K562 (cell line): ENCODE measurements at regions not wholly inside any gene's neighbourhood (a gene's known extent, or its start where the extent isn't known, plus 50 kb on each side); places are given as distances from the start of the nearest gene placed in this dataset.

ENCODE experiments used
- ATF3 ChIP-seq, 2 experiments: fragments of 450-650 bp in 1 of 2; sonication (generic) in 1 of 2; formaldehyde crosslinking in 1 of 2; IDR thresholded peaks in 1 of 2; conservative IDR thresholded peaks in 1 of 2; 2 replicates each; pipeline versions ENCODE4 v1.6.1 to v1.8.1; 2016 to 2023; ENCODE audit warnings: mild to moderate bottlenecking in 2 of 2, moderate library complexity in 2 of 2, inconsistent platforms in 1 of 2, missing genetic modification reagents in 1 of 2
- REST ChIP-seq, 2 experiments: fragments of 450-650 bp; formaldehyde crosslinking in 1 of 2; IDR thresholded peaks; 2 replicates each; pipeline versions ENCODE4 v1.4.0 to v1.6.1; 2014 to 2020; ENCODE audit warnings: mild to moderate bottlenecking in 2 of 2, borderline replicate concordance in 1 of 2, low read depth in 1 of 2
- RFX1 ChIP-seq: fragments of 450-650 bp; IDR thresholded peaks from 2 replicates; pipeline ENCODE4 v1.6.1; 2016; ENCODE audit warnings: mild to moderate bottlenecking, moderate library complexity
- TF ChIP-seq, protein P1 (sequence below): fragments of 450-650 bp; IDR thresholded peaks from 2 replicates; pipeline ENCODE4 v1.6.1; 2018; ENCODE audit not compliant: partially characterized antibody
- TF ChIP-seq, protein P2 (sequence below): fragments of 200-800 bp; sonication (Bioruptor generic); IDR thresholded peaks from 2 replicates; pipeline ENCODE4 v1.6.1; 2016; ENCODE audit warnings: missing genetic modification characterization, missing compliant biosample characterization

GRCh38 chr1:229024528-229025130, 246.3 kb upstream of the RAB4A start (continued):
- TF ChIP-seq REST (IDR thresholded peaks at IDR 0.05; ENCODE audit: borderline replicate concordance): peak; percentile 22; the same call in 1 of the 2 replicates
- no peak for TF ChIP-seq REST (CRISPR knock-in tag; IDR thresholded peaks at IDR 0.05; ENCODE audit: low read depth)
- TF ChIP-seq, protein P1, sequence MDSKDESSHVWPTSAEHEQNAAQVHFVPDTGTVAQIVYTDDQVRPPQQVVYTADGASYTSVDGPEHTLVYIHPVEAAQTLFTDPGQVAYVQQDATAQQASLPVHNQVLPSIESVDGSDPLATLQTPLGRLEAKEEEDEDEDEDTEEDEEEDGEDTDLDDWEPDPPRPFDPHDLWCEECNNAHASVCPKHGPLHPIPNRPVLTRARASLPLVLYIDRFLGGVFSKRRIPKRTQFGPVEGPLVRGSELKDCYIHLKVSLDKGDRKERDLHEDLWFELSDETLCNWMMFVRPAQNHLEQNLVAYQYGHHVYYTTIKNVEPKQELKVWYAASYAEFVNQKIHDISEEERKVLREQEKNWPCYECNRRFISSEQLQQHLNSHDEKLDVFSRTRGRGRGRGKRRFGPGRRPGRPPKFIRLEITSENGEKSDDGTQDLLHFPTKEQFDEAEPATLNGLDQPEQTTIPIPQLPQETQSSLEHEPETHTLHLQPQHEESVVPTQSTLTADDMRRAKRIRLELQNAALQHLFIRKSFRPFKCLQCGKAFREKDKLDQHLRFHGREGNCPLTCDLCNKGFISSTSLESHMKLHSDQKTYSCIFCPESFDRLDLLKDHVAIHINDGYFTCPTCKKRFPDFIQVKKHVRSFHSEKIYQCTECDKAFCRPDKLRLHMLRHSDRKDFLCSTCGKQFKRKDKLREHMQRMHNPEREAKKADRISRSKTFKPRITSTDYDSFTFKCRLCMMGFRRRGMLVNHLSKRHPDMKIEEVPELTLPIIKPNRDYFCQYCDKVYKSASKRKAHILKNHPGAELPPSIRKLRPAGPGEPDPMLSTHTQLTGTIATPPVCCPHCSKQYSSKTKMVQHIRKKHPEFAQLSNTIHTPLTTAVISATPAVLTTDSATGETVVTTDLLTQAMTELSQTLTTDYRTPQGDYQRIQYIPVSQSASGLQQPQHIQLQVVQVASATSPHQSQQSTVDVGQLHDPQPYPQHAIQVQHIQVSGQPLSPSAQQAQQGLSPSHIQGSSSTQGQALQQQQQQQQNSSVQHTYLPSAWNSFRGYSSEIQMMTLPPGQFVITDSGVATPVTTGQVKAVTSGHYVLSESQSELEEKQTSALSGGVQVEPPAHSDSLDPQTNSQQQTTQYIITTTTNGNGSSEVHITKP: peak; percentile 32
- TF ChIP-seq, protein P2, sequence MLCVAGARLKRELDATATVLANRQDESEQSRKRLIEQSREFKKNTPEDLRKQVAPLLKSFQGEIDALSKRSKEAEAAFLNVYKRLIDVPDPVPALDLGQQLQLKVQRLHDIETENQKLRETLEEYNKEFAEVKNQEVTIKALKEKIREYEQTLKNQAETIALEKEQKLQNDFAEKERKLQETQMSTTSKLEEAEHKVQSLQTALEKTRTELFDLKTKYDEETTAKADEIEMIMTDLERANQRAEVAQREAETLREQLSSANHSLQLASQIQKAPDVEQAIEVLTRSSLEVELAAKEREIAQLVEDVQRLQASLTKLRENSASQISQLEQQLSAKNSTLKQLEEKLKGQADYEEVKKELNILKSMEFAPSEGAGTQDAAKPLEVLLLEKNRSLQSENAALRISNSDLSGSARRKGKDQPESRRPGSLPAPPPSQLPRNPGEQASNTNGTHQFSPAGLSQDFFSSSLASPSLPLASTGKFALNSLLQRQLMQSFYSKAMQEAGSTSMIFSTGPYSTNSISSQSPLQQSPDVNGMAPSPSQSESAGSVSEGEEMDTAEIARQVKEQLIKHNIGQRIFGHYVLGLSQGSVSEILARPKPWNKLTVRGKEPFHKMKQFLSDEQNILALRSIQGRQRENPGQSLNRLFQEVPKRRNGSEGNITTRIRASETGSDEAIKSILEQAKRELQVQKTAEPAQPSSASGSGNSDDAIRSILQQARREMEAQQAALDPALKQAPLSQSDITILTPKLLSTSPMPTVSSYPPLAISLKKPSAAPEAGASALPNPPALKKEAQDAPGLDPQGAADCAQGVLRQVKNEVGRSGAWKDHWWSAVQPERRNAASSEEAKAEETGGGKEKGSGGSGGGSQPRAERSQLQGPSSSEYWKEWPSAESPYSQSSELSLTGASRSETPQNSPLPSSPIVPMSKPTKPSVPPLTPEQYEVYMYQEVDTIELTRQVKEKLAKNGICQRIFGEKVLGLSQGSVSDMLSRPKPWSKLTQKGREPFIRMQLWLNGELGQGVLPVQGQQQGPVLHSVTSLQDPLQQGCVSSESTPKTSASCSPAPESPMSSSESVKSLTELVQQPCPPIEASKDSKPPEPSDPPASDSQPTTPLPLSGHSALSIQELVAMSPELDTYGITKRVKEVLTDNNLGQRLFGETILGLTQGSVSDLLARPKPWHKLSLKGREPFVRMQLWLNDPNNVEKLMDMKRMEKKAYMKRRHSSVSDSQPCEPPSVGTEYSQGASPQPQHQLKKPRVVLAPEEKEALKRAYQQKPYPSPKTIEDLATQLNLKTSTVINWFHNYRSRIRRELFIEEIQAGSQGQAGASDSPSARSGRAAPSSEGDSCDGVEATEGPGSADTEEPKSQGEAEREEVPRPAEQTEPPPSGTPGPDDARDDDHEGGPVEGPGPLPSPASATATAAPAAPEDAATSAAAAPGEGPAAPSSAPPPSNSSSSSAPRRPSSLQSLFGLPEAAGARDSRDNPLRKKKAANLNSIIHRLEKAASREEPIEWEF: no peak
- TF ChIP-seq ATF3 (IDR thresholded peaks at IDR 0.05): peak; percentile 93
- no peak for TF ChIP-seq ATF3 (CRISPR knock-in tag; conservative IDR thresholded peaks at IDR 0.05)
- TF ChIP-seq RFX1: 0 out of 2 replicates have a peak, but pooled peaks have one; percentile 20
